ENCODE measurements at regions not wholly inside any gene's neighbourhood (a gene's known extent, or its start where the extent isn't known, plus 50 kb on each side); places are given as distances from the start of the nearest gene placed in this dataset.
"Not testable (repeated sequence)": the region's sequence is repeated elsewhere in the genome, so short reads cannot be mapped to it uniquely, and the experiment has no call there.

GRCh38 chr7:119838444-119838843, 434.5 kb upstream of the KCND2 start:
- Histone ChIP-seq H3K9me3 (ENCODE audit: control insufficient read depth, low read length) (no peaks in the 10 kb centered on the region), H3K4me1 (ENCODE audit: control insufficient read depth, insufficient read depth, low read length) (no peaks in the 10 kb centered on the region), H3K27ac (ENCODE audit: insufficient read depth, low read depth, low read length, poor library complexity, severe bottlenecking) (no peak overlapping the region), H3K4me3 (ENCODE audit: insufficient read depth, low read depth, low read length) (no peak overlapping the region), H3K36me3 (ENCODE audit: control insufficient read depth, insufficient read depth, low read length) (no peaks in the 10 kb centered on the region), H3K27me3 (ENCODE audit: control insufficient read depth, insufficient read depth, low read length, poor library complexity, severe bottlenecking) (no peaks in the 10 kb centered on the region)
- WGBS, 2 experiments, result 96 to 98% methylated on average over 6 of the region's 6 CpGs

- H3K27ac ChIP-seq (ENCODE audit: insufficient read depth, low read depth, low read length, poor library complexity, severe bottlenecking), result no peak overlapping the region
- H3K36me3 ChIP-seq (ENCODE audit: control insufficient read depth, insufficient read depth, low read length), result no peaks in the 10 kb centered on the region
- 80 to 86% methylated on average over 1 of the region's 1 CpG for WGBS, 2 experiments
- no peaks in the 10 kb centered on the region for H3K4me1 ChIP-seq (ENCODE audit: control insufficient read depth, insufficient read depth, low read length)
- no peaks in the 10 kb centered on the region for H3K9me3 ChIP-seq (ENCODE audit: control insufficient read depth, low read length)
- H3K4me3 ChIP-seq (ENCODE audit: insufficient read depth, low read depth, low read length), result no peak overlapping the region
- no peaks in the 10 kb centered on the region for H3K27me3 ChIP-seq (ENCODE audit: control insufficient read depth, insufficient read depth, low read length, poor library complexity, severe bottlenecking)
These were observed 430.6 kb upstream of the KCND2 start for GRCh38 chr7:119842337-119842736.

- Histone ChIP-seq H3K27ac (ENCODE audit: insufficient read depth, low read depth, low read length, poor library complexity, severe bottlenecking) (no peak overlapping the region), H3K4me3 (ENCODE audit: insufficient read depth, low read depth, low read length) (no peak overlapping the region), H3K27me3 (ENCODE audit: control insufficient read depth, insufficient read depth, low read length, poor library complexity, severe bottlenecking) (no peaks in the 10 kb centered on the region), H3K4me1 (ENCODE audit: control insufficient read depth, insufficient read depth, low read length) (no peaks in the 10 kb centered on the region), H3K36me3 (ENCODE audit: control insufficient read depth, insufficient read depth, low read length) (no peaks in the 10 kb centered on the region), H3K9me3 (ENCODE audit: control insufficient read depth, low read length) (no peaks in the 10 kb centered on the region)
- 79 to 95% methylated on average over 1 of the region's 1 CpG for WGBS, 2 experiments
These were observed 430.2 kb upstream of the KCND2 start for GRCh38 chr7:119842786-119843185.

- no peak overlapping the region for H3K4me3 ChIP-seq (ENCODE audit: insufficient read depth, low read depth, low read length)
- no peaks in the 10 kb centered on the region for H3K9me3 ChIP-seq (ENCODE audit: control insufficient read depth, low read length)
- H3K27ac ChIP-seq (ENCODE audit: insufficient read depth, low read depth, low read length, poor library complexity, severe bottlenecking), result no peak overlapping the region
- no peaks in the 10 kb centered on the region for H3K36me3 ChIP-seq (ENCODE audit: control insufficient read depth, insufficient read depth, low read length)
- H3K27me3 ChIP-seq (ENCODE audit: control insufficient read depth, insufficient read depth, low read length, poor library complexity, severe bottlenecking), result no peaks in the 10 kb centered on the region
- no peaks in the 10 kb centered on the region for H3K4me1 ChIP-seq (ENCODE audit: control insufficient read depth, insufficient read depth, low read length)
These were observed 411.6 kb upstream of the KCND2 start for GRCh38 chr7:119861385-119861784.

- no peak overlapping the region for H3K27ac ChIP-seq (ENCODE audit: insufficient read depth, low read depth, low read length, poor library complexity, severe bottlenecking)
- H3K36me3 ChIP-seq (ENCODE audit: control insufficient read depth, insufficient read depth, low read length), result no peaks in the 10 kb centered on the region
- WGBS, 2 experiments, result 92 to 95% methylated on average over 2 of the region's 2 CpGs
- no peaks in the 10 kb centered on the region for H3K9me3 ChIP-seq (ENCODE audit: control insufficient read depth, low read length)
- H3K27me3 ChIP-seq (ENCODE audit: control insufficient read depth, insufficient read depth, low read length, poor library complexity, severe bottlenecking), result no peaks in the 10 kb centered on the region
- no peaks in the 10 kb centered on the region for H3K4me1 ChIP-seq (ENCODE audit: control insufficient read depth, insufficient read depth, low read length)
- no peak overlapping the region for H3K4me3 ChIP-seq (ENCODE audit: insufficient read depth, low read depth, low read length)
These were observed 404.6 kb upstream of the KCND2 start for GRCh38 chr7:119868387-119868786.

GRCh38 chr7:119879835-119880234, 393.1 kb upstream of the KCND2 start:
- Histone ChIP-seq H3K27me3 (ENCODE audit: control insufficient read depth, insufficient read depth, low read length, poor library complexity, severe bottlenecking) (no peaks in the 10 kb centered on the region), H3K9me3 (ENCODE audit: control insufficient read depth, low read length) (no peaks in the 10 kb centered on the region), H3K4me3 (ENCODE audit: insufficient read depth, low read depth, low read length) (no peak overlapping the region), H3K27ac (ENCODE audit: insufficient read depth, low read depth, low read length, poor library complexity, severe bottlenecking) (no peak overlapping the region), H3K36me3 (ENCODE audit: control insufficient read depth, insufficient read depth, low read length) (no peaks in the 10 kb centered on the region), H3K4me1 (ENCODE audit: control insufficient read depth, insufficient read depth, low read length) (no peaks in the 10 kb centered on the region)
- 50 to 89% methylated on average over 1 of the region's 1 CpG for WGBS, 2 experiments

GRCh38 chr7:119886007-119886406, 387.0 kb upstream of the KCND2 start:
- WGBS, 2 experiments, result 85 to 92% methylated on average over 3 of the region's 3 CpGs

GRCh38 chr7:119886525-119886924, 386.4 kb upstream of the KCND2 start:
- not testable (repeated sequence) for H3K27me3 ChIP-seq (ENCODE audit: control insufficient read depth, insufficient read depth, low read length, poor library complexity, severe bottlenecking); H3K36me3 ChIP-seq (ENCODE audit: control insufficient read depth, insufficient read depth, low read length); H3K27ac ChIP-seq (ENCODE audit: insufficient read depth, low read depth, low read length, poor library complexity, severe bottlenecking); H3K9me3 ChIP-seq (ENCODE audit: control insufficient read depth, low read length); H3K4me3 ChIP-seq (ENCODE audit: insufficient read depth, low read depth, low read length); H3K4me1 ChIP-seq (ENCODE audit: control insufficient read depth, insufficient read depth, low read length)
- WGBS, 2 experiments, result 86 to 97% methylated on average over 3 of the region's 3 CpGs

More at GRCh38 chr7:119886007-119886406, 387.0 kb upstream of the KCND2 start:
- Histone ChIP-seq H3K27ac (ENCODE audit: insufficient read depth, low read depth, low read length, poor library complexity, severe bottlenecking) (no peak overlapping the region), H3K27me3 (ENCODE audit: control insufficient read depth, insufficient read depth, low read length, poor library complexity, severe bottlenecking) (no peaks in the 10 kb centered on the region), H3K9me3 (ENCODE audit: control insufficient read depth, low read length) (no peaks in the 10 kb centered on the region), H3K36me3 (ENCODE audit: control insufficient read depth, insufficient read depth, low read length) (no peaks in the 10 kb centered on the region), H3K4me3 (ENCODE audit: insufficient read depth, low read depth, low read length) (no peak overlapping the region), H3K4me1 (ENCODE audit: control insufficient read depth, insufficient read depth, low read length) (no peaks in the 10 kb centered on the region)

- Histone ChIP-seq H3K36me3 (ENCODE audit: control insufficient read depth, insufficient read depth, low read length) (no peaks in the 10 kb centered on the region), H3K4me3 (ENCODE audit: insufficient read depth, low read depth, low read length) (no peak overlapping the region), H3K9me3 (ENCODE audit: control insufficient read depth, low read length) (no peaks in the 10 kb centered on the region), H3K27ac (ENCODE audit: insufficient read depth, low read depth, low read length, poor library complexity, severe bottlenecking) (no peak overlapping the region), H3K4me1 (ENCODE audit: control insufficient read depth, insufficient read depth, low read length) (no peaks in the 10 kb centered on the region), H3K27me3 (ENCODE audit: control insufficient read depth, insufficient read depth, low read length, poor library complexity, severe bottlenecking) (no peaks in the 10 kb centered on the region)
- WGBS, 2 experiments, result 88 to 96% methylated on average over 1 of the region's 1 CpG
These were observed 384.7 kb upstream of the KCND2 start for GRCh38 chr7:119888251-119888650.

GRCh38 chr7:119890631-119891030, 382.3 kb upstream of the KCND2 start:
- no peak overlapping the region for H3K27ac ChIP-seq (ENCODE audit: insufficient read depth, low read depth, low read length, poor library complexity, severe bottlenecking)
- no peaks in the 10 kb centered on the region for H3K27me3 ChIP-seq (ENCODE audit: control insufficient read depth, insufficient read depth, low read length, poor library complexity, severe bottlenecking)
- H3K4me1 ChIP-seq (ENCODE audit: control insufficient read depth, insufficient read depth, low read length), result no peaks in the 10 kb centered on the region
- H3K4me3 ChIP-seq (ENCODE audit: insufficient read depth, low read depth, low read length), result no peak overlapping the region
- no peaks in the 10 kb centered on the region for H3K36me3 ChIP-seq (ENCODE audit: control insufficient read depth, insufficient read depth, low read length)
- H3K9me3 ChIP-seq (ENCODE audit: control insufficient read depth, low read length), result no peaks in the 10 kb centered on the region
- WGBS, 2 experiments, result 91 to 95% methylated on average over 10 of the region's 12 CpGs

GRCh38 chr7:119895320-119895719, 377.7 kb upstream of the KCND2 start:
- no peaks in the 10 kb centered on the region for H3K27me3 ChIP-seq (ENCODE audit: control insufficient read depth, insufficient read depth, low read length, poor library complexity, severe bottlenecking)
- H3K27ac ChIP-seq (ENCODE audit: insufficient read depth, low read depth, low read length, poor library complexity, severe bottlenecking), result no peak overlapping the region
- no peaks in the 10 kb centered on the region for H3K9me3 ChIP-seq (ENCODE audit: control insufficient read depth, low read length)
- H3K4me3 ChIP-seq (ENCODE audit: insufficient read depth, low read depth, low read length), result no peak overlapping the region
- no peaks in the 10 kb centered on the region for H3K4me1 ChIP-seq (ENCODE audit: control insufficient read depth, insufficient read depth, low read length)
- H3K36me3 ChIP-seq (ENCODE audit: control insufficient read depth, insufficient read depth, low read length), result no peaks in the 10 kb centered on the region
- WGBS, 2 experiments, result 92 to 100% methylated on average over 1 of the region's 1 CpG

All from ectodermal cell (in vitro differentiated cells).